AG09309 (cell line): ENCODE measurements at regions not wholly inside any gene's neighbourhood (a gene's known extent, or its start where the extent isn't known, plus 50 kb on each side); places are given as distances from the start of the nearest gene placed in this dataset.

ENCODE experiments used
- DNase-seq: peaks from one replicate; pipeline ENCODE4 v3.0.0-alpha.2; 2010; ENCODE audit warnings: low read depth
- H3K4me3 ChIP-seq: 2 replicates; pipeline ENCODE4 v1.5.1; 2011; ENCODE audit warnings: mild to moderate bottlenecking, low read depth, low read length, moderate library complexity; ENCODE audit not compliant: control insufficient read depth
- CTCF ChIP-seq: IDR thresholded peaks from 2 replicates; pipeline ENCODE4 v1.5.1; 2011; ENCODE audit warnings: mild to moderate bottlenecking, low read depth, low read length, inconsistent platforms; ENCODE audit not compliant: insufficient read depth, control insufficient read depth; ENCODE audit errors: missing control alignments

DNA sequence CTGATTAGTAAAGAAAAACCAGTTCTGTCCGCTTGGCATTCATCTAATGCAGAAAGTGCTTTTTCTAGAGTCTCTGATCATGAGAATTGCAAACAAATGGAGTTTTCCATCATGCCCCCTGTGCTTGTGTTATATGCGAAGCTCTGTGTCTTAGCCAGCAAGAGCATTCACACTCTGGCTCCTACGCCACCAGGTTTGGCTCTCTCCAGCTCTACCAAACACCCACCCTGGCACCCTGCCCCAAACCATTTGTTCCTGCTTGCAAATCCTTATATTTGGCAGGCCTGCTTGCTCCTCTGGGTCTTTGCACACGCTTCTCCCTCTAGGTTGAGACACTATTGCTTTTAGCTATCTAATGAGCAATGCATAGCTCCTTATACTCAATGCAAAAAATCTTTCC lies 204.1 kb upstream of the CYRIA start:
- no peak for TF ChIP-seq CTCF
- no peak overlapping the region for H3K4me3 ChIP-seq

GRCh38 chr2:16862471-16862870 lies 196.8 kb upstream of the CYRIA start:
- TF ChIP-seq CTCF: no peak
- no peak for DNase-seq
- no peak overlapping the region for H3K4me3 ChIP-seq

More for the DNA sequence above, 204.1 kb upstream of the CYRIA start:
- DNase-seq: no peak

GRCh38 chr2:16861530-16861929 lies 195.9 kb upstream of the CYRIA start:
- no peak overlapping the region for H3K4me3 ChIP-seq
- TF ChIP-seq CTCF: no peak
- DNase-seq: no peak

DNA sequence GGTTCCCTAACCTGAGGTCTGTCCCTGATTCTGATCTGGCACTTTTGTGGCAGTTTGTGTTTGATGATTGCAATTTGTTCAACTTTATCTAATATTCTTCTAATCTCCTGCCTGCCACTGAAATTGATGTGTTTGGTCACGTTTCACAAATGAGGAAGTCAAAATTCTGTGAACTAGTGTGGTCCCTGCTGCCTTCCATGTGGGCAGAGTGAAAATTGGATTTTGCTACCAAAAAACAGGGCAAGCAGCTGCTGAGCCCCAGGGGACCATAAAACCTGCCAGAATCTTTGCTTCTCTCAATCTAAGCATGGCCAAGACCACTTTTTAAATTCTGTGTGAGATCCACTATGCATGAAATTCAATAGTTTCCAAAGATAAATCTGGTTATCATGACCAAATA lies 195.5 kb upstream of the CYRIA start:
- H3K4me3 ChIP-seq: no peak overlapping the region
- DNase-seq: no peak
- TF ChIP-seq CTCF: no peak

- TF ChIP-seq CTCF: no peak
- DNase-seq: no peak
Observed at GRCh38 chr2:16860627-16861026, 195.0 kb upstream of the CYRIA start.

DNA sequence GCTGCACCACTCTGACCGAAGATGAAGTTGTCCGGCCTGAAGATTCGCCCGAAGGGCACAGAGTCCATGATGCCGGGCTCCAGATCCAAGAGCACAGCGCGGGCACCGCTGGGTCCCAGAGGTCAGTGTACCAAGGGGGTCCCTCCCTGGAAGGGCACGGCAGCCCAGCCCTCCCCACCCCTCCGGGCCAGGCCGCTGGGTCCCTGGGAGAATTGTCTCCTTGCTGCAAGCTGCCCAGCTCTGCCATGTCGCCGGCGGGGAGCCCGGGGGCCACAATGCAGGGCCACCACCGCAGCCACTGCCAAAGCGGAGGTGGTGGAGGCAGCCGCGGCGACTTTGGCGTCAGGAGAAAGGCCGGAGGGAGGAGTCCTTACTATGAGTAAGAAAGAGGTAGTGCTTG lies 189.5 kb upstream of the CYRIA start:
- H3K4me3 ChIP-seq: no peak overlapping the region
- no peak for DNase-seq
- TF ChIP-seq CTCF: no peak

More at GRCh38 chr2:16860627-16861026, 195.0 kb upstream of the CYRIA start:
- no peak overlapping the region for H3K4me3 ChIP-seq

- TF ChIP-seq CTCF: no peak
- H3K4me3 ChIP-seq: no peak overlapping the region
- no peak for DNase-seq
Observed at GRCh38 chr2:16853088-16853487, 187.5 kb upstream of the CYRIA start.
